ENCODE measurements at regions not wholly inside any gene's neighbourhood (a gene's known extent, or its start where the extent isn't known, plus 50 kb on each side); places are given as distances from the start of the nearest gene placed in this dataset.

- H3K4me1 Mint-ChIP-seq = no peaks in the 10 kb centered on the region
- H4K20me1 ChIP-seq (ENCODE audit: control insufficient read depth, insufficient read depth, low read length, poor library complexity, severe bottlenecking) = no peaks in the 10 kb centered on the region
These were observed 156.4 kb downstream of the ETNK1 start for GRCh38 chr12:22781339-22781738.

GRCh38 chr12:22787557-22787956 lies 162.6 kb downstream of the ETNK1 start:
- intact Hi-C loops (cut with micrococcal nuclease) = no loop called here
- WGBS (ENCODE audit: insufficient coverage) = 100% methylated on average over 1 of the region's 7 CpGs
- Histone ChIP-seq H3K36me3 (replicated peaks in 1 of 2; ENCODE audit: control extremely low read depth in 1 of 2, control insufficient read depth in 1 of 2, extremely low read depth in 1 of 2, insufficient read depth in 2 of 2, low read length in 1 of 2) (no peaks in the 10 kb centered on the region), H3K9me3 (ENCODE audit: control extremely low read depth in 1 of 3, control insufficient read depth in 2 of 3, insufficient read depth in 1 of 3, low read length in 2 of 3) (no peaks in the 10 kb centered on the region), H3K9ac (ENCODE audit: low read length) (no peak overlapping the region), H3K4me2 (replicated peaks; ENCODE audit: low read depth, low read length, poor library complexity, severe bottlenecking) (no peak overlapping the region), H3K79me2 (ENCODE audit: control insufficient read depth, insufficient read depth, low read length) (no peaks in the 10 kb centered on the region), H2AFZ (ENCODE audit: insufficient read depth, low read depth, low read length, poor library complexity, severe bottlenecking) (no peak overlapping the region), H3K27me3 (replicated peaks in 1 of 4; ENCODE audit: control extremely low read depth in 1 of 4, control insufficient read depth in 3 of 4, insufficient read depth in 4 of 4, low read length in 3 of 4) (no peaks in the 10 kb centered on the region), H3K4me3 (ENCODE audit: control extremely low read depth in 1 of 5, extremely low read depth in 1 of 5, insufficient read depth in 1 of 5, low read depth in 2 of 5, low read length in 4 of 5) (no peak overlapping the region), H3K4me1 (ENCODE audit: control insufficient read depth in 2 of 2, insufficient read depth in 2 of 2, low read length in 2 of 2) (no peaks in the 10 kb centered on the region), H4K20me1 (ENCODE audit: control insufficient read depth, insufficient read depth, low read length, poor library complexity, severe bottlenecking) (no peaks in the 10 kb centered on the region), H3K27ac (ENCODE audit: low read length in 2 of 2) (no peak overlapping the region)
- CTCF ChIA-PET = no interaction called here
- POLR2A ChIA-PET = no interaction called here
- no peak overlapping the region for H3K27ac Mint-ChIP-seq
- no peaks in the 10 kb centered on the region for H3K9me3 Mint-ChIP-seq (ENCODE audit: insufficient read depth)
- peaks cover 9% of the 10 kb centered on the region for H3K27me3 Mint-ChIP-seq
- TF ChIP-seq CTCF (IDR thresholded peaks at IDR 0.05) (no peak), EZH2 (IDR thresholded peaks at IDR 0.05; ENCODE audit: borderline replicate concordance, insufficient read depth, low read depth, low read length, poor library complexity, severe bottlenecking) (no peak)
- no peak for DNase-seq
- H3K4me3 Mint-ChIP-seq = no peak overlapping the region
- H3K4me1 Mint-ChIP-seq = no peaks in the 10 kb centered on the region
- ATAC-seq (ENCODE audit: low read depth) = no peak

More at GRCh38 chr12:22781339-22781738, 156.4 kb downstream of the ETNK1 start:
- no peaks in the 10 kb centered on the region for H3K79me2 ChIP-seq (ENCODE audit: control insufficient read depth, insufficient read depth, low read length)
- peaks cover 0 to 4% (median 0%) of the 10 kb centered on the region in 3 donors for H3K9me3 ChIP-seq (ENCODE audit: control extremely low read depth in 1 of 3, control insufficient read depth in 2 of 3, insufficient read depth in 1 of 3, low read length in 2 of 3)
- no peak overlapping the region for H3K4me3 Mint-ChIP-seq
- CTCF ChIA-PET = no interaction called here
- no peak overlapping the region for H3K4me2 ChIP-seq (replicated peaks; ENCODE audit: low read depth, low read length, poor library complexity, severe bottlenecking)
- H2AFZ ChIP-seq (ENCODE audit: insufficient read depth, low read depth, low read length, poor library complexity, severe bottlenecking) = no peak overlapping the region
- H3K27ac Mint-ChIP-seq = no peak overlapping the region
- no peak overlapping the region for H3K4me3 ChIP-seq (ENCODE audit: control extremely low read depth in 1 of 5, extremely low read depth in 1 of 5, insufficient read depth in 1 of 5, low read depth in 2 of 5, low read length in 4 of 5)
- TF ChIP-seq EZH2 (IDR thresholded peaks at IDR 0.05; ENCODE audit: borderline replicate concordance, insufficient read depth, low read depth, low read length, poor library complexity, severe bottlenecking) (no peak), CTCF (IDR thresholded peaks at IDR 0.05) (no peak)
- WGBS (ENCODE audit: insufficient coverage) = 97% methylated on average over 2 of the region's 3 CpGs
- no peak overlapping the region for H3K27ac ChIP-seq (ENCODE audit: low read length in 2 of 2)
- no peaks in the 10 kb centered on the region for H3K4me1 ChIP-seq (ENCODE audit: control insufficient read depth in 2 of 2, insufficient read depth in 2 of 2, low read length in 2 of 2)
- no peaks in the 10 kb centered on the region for H3K27me3 ChIP-seq (replicated peaks in 1 of 4; ENCODE audit: control extremely low read depth in 1 of 4, control insufficient read depth in 3 of 4, insufficient read depth in 4 of 4, low read length in 3 of 4)
- no peaks in the 10 kb centered on the region for H3K9me3 Mint-ChIP-seq (ENCODE audit: insufficient read depth)
- ATAC-seq (ENCODE audit: low read depth) = no peak
- peaks cover 2% of the 10 kb centered on the region for H3K27me3 Mint-ChIP-seq
- intact Hi-C loops (cut with micrococcal nuclease) = no loop called here
- no peak overlapping the region for H3K9ac ChIP-seq (ENCODE audit: low read length)
- POLR2A ChIA-PET = no interaction called here
- H3K36me3 ChIP-seq (replicated peaks in 1 of 2; ENCODE audit: control extremely low read depth in 1 of 2, control insufficient read depth in 1 of 2, extremely low read depth in 1 of 2, insufficient read depth in 2 of 2, low read length in 1 of 2) = no peaks in the 10 kb centered on the region
- no peak for DNase-seq

All from B cell (primary cell).